DND-41 (cell line): ENCODE measurements at regions not wholly inside any gene's neighbourhood (a gene's known extent, or its start where the extent isn't known, plus 50 kb on each side); places are given as distances from the start of the nearest gene placed in this dataset.

Experiments used
- CTCF ChIP-seq: IDR thresholded peaks from 2 replicates; pipeline ENCODE4 v1.5.1; 2012; ENCODE audit warnings: borderline replicate concordance, low read length, moderate library complexity, mild to moderate bottlenecking; ENCODE audit not compliant: poor library complexity, severe bottlenecking; ENCODE audit errors: extremely low read depth
- EZH2 ChIP-seq: IDR thresholded peaks from 3 replicates; pipeline ENCODE4 v1.6.1; 2012; ENCODE audit warnings: borderline replicate concordance, low read depth, mild to moderate bottlenecking, moderate library complexity, low read length, inconsistent platforms; ENCODE audit not compliant: severe bottlenecking

DNA sequence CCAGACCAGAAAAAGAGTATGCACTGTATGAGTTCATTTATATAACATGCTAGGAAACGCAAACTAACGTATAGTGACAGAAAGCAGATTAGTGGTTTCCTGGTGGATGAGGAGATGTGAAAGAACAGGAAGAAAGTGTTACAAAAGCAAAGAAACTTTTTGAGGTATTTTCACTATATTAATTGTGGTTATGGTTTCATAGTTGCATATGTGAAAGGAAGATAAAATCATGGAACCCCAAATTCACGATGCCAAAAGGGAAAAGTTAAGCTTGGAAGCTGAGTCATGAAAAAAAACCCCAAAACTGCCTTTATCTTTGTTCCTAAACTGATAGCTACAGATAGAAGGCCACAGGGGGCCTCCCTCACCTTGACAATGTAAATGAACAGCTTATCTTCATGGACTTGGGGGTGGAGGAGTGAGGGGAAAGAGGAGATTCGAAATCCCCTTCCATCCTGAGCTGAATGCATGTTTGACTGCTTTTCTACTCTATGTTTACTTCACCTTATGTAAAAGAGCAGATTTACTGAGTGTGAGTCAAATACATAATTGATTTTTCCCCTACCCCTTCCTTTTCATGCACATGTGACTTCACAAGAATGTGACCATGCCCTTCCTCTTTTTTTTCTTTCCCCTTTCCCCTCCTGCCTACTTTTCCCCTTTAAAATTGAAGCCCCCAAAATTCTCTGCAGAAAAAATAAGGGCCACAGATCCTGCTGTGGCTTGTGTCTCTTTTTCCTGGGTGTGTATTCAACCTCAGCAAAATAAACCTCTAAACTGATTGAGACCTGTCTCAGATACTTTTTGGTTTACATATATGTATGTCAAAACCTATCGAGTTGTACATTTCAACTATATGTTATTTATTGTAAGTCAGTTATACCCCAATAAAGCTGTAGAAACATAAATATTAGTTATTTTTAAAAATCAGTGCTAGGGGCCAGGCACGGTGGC is 100.1 kb upstream of the TLK1 start:
- TF ChIP-seq CTCF (peak; percentile 38), EZH2 (no peak)
